ENCODE measurements at regions not wholly inside any gene's neighbourhood (a gene's known extent, or its start where the extent isn't known, plus 50 kb on each side); places are given as distances from the start of the nearest gene placed in this dataset.

GRCh38 chr6:153634416-153634815 lies 404.6 kb upstream of the OPRM1 start:
- no peak for DNase-seq
- peaks cover 4% of the 10 kb centered on the region for H3K9me3 ChIP-seq (ENCODE audit: control insufficient read depth, insufficient read depth, low read length)
- no peak overlapping the region for H2AFZ ChIP-seq (replicated peaks; ENCODE audit: low read length, poor library complexity)
- no peak overlapping the region for H3K23ac ChIP-seq (ENCODE audit: low read depth, low read length)
- H2AK9ac ChIP-seq (replicated peaks; ENCODE audit: low read depth, low read length, poor library complexity), result no peak overlapping the region
- no peak overlapping the region for H2BK20ac ChIP-seq (ENCODE audit: low read depth, low read length)
- H2BK5ac ChIP-seq (ENCODE audit: low read depth, low read length, poor library complexity, severe bottlenecking), result no peak overlapping the region
- no peaks in the 10 kb centered on the region for H3K4me1 ChIP-seq (ENCODE audit: control insufficient read depth, insufficient read depth, low read length)
- H3K9me1 ChIP-seq (ENCODE audit: insufficient read depth, low read length), result no peaks in the 10 kb centered on the region
- in situ Hi-C loops (cut with MboI; ENCODE audit: low sequenced_read_pairs), result no loop called here
- TF ChIP-seq POLR2A (IDR thresholded peaks at IDR 0.05; ENCODE audit: low read depth, low read length) (no peak), ELK1 (IDR thresholded peaks at IDR 0.05; ENCODE audit: borderline replicate concordance, low read depth, low read length) (no peak), USF2 (IDR thresholded peaks at IDR 0.05; ENCODE audit: low read depth, low read length) (no peak), MXI1 (IDR thresholded peaks at IDR 0.05; ENCODE audit: borderline replicate concordance, low read depth, low read length) (no peak), CEBPB (IDR thresholded peaks at IDR 0.05; ENCODE audit: low read depth, low read length) (no peak), SMC3 (IDR thresholded peaks at IDR 0.05; ENCODE audit: low read depth, low read length) (no peak), BHLHE40 (IDR thresholded peaks at IDR 0.05; ENCODE audit: low read depth, low read length) (no peak), CHD1 (IDR thresholded peaks at IDR 0.05; ENCODE audit: low read depth, low read length) (no peak), RAD21 (IDR thresholded peaks at IDR 0.05; ENCODE audit: low read length) (no peak), RFX5 (IDR thresholded peaks at IDR 0.05; ENCODE audit: low read depth, low read length) (no peak), CTCF (conservative IDR thresholded peaks at IDR 0.05; ENCODE audit: low read depth, low read length) (no peak)
- no peak overlapping the region for H3K4ac ChIP-seq (ENCODE audit: low read depth, low read length)
- no peaks in the 10 kb centered on the region for H4K20me1 ChIP-seq (ENCODE audit: insufficient read depth, low read length)
- no peak overlapping the region for H3K9ac ChIP-seq (ENCODE audit: low read depth, low read length)
- no peak overlapping the region for H3K56ac ChIP-seq (ENCODE audit: extremely low read depth, insufficient read depth, low read length)
- CTCF ChIA-PET, result no interaction called here
- H2BK120ac ChIP-seq (ENCODE audit: low read depth, low read length), result no peak overlapping the region
- no peak overlapping the region for H2AK5ac ChIP-seq (ENCODE audit: low read depth, low read length)
- H3K27me3 ChIP-seq (ENCODE audit: control insufficient read depth, insufficient read depth, low read length), result no peaks in the 10 kb centered on the region
- POLR2A ChIA-PET (ENCODE audit: unreplicated experiment), result no interaction called here
- no peak overlapping the region for H4K5ac ChIP-seq (ENCODE audit: low read depth, low read length)
- H2BK15ac ChIP-seq (ENCODE audit: low read depth, low read length), result no peak overlapping the region
- H3K14ac ChIP-seq (replicated peaks; ENCODE audit: low read depth, low read length), result no peak overlapping the region
- no peak for ATAC-seq (ENCODE audit: low read depth)
- H3K4me2 ChIP-seq (ENCODE audit: low read depth, low read length), result no peak overlapping the region
- dilution Hi-C loops (cut with HindIII; ENCODE audit: low sequenced_read_pairs, unreplicated experiment), result no loop called here
- no TSS peak for BruUV-seq (replicated peaks)
- no peak overlapping the region for H3K18ac ChIP-seq (ENCODE audit: low read depth, low read length)
- H3K79me1 ChIP-seq (ENCODE audit: low read depth in 1 of 2, low read length in 2 of 2), result no peaks in the 10 kb centered on the region
- H4K91ac ChIP-seq (ENCODE audit: insufficient read depth, low read depth, low read length), result no peak overlapping the region
- H3K4me3 ChIP-seq (ENCODE audit: insufficient read depth, low read depth, low read length), result no peak overlapping the region
- intact Hi-C loops (cut with micrococcal nuclease), result no loop called here
- no peaks in the 10 kb centered on the region for H3K36me3 ChIP-seq (ENCODE audit: control insufficient read depth, insufficient read depth, low read length)
- no peak overlapping the region for H4K8ac ChIP-seq (ENCODE audit: low read depth in 2 of 2, low read length in 2 of 2)
- H3K27ac ChIP-seq (ENCODE audit: insufficient read depth, low read length), result no peak overlapping the region
